GM19238 (cell line): ENCODE measurements at regions not wholly inside any gene's neighbourhood (a gene's known extent, or its start where the extent isn't known, plus 50 kb on each side); places are given as distances from the start of the nearest gene placed in this dataset.
"Not testable (repeated sequence)": the region's sequence is repeated elsewhere in the genome, so short reads cannot be mapped to it uniquely, and the experiment has no call there.

Experiments used
- DNase-seq: peaks from one replicate; pipeline ENCODE4 v3.0.0; 2011; ENCODE audit warnings: low spot score; ENCODE audit not compliant: insufficient read length

GRCh38 chr2:234725528-234726264, 226.1 kb upstream of the SH3BP4 start:
- DNase-seq: no peak

- no peak for DNase-seq
These were observed 227.0 kb upstream of the SH3BP4 start for GRCh38 chr2:234724850-234725249.

GRCh38 chr2:234723400-234723799, 226.5 kb upstream of the ARL4C start:
- no peak for DNase-seq

- no peak for DNase-seq
These were observed 225.3 kb upstream of the ARL4C start for GRCh38 chr2:234722176-234722575.

- DNase-seq: no peak
These were observed 222.3 kb upstream of the ARL4C start for GRCh38 chr2:234719116-234719716.

GRCh38 chr2:234716271-234716670, 219.4 kb upstream of the ARL4C start:
- no peak for DNase-seq

- DNase-seq: no peak
These were observed 218.9 kb upstream of the ARL4C start for GRCh38 chr2:234715671-234716250.

- no peak for DNase-seq
These were observed 217.8 kb upstream of the ARL4C start for GRCh38 chr2:234714711-234715110.

- no peak for DNase-seq
These were observed 215.6 kb upstream of the ARL4C start for GRCh38 chr2:234712421-234712935.

- DNase-seq: no peak
These were observed 214.4 kb upstream of the ARL4C start for GRCh38 chr2:234711308-234711707.

GRCh38 chr2:234710587-234710986, 213.7 kb upstream of the ARL4C start:
- no peak for DNase-seq

- DNase-seq: no peak
These were observed 213.2 kb upstream of the ARL4C start for GRCh38 chr2:234710066-234710465.

- no peak for DNase-seq
These were observed 211.8 kb upstream of the ARL4C start for GRCh38 chr2:234708717-234709116.

GRCh38 chr2:234708091-234708683, 211.3 kb upstream of the ARL4C start:
- DNase-seq: no peak

- DNase-seq: no peak
These were observed 209.2 kb upstream of the ARL4C start for GRCh38 chr2:234706086-234706485.

- DNase-seq: no peak
These were observed 208.2 kb upstream of the ARL4C start for GRCh38 chr2:234705108-234705507.

GRCh38 chr2:234703258-234703657, 206.4 kb upstream of the ARL4C start:
- no peak for DNase-seq

GRCh38 chr2:234702731-234703225, 205.9 kb upstream of the ARL4C start:
- no peak for DNase-seq

GRCh38 chr2:234701841-234702240, 205.0 kb upstream of the ARL4C start:
- no peak for DNase-seq

GRCh38 chr2:234701421-234701820, 204.5 kb upstream of the ARL4C start:
- no peak for DNase-seq

GRCh38 chr2:234699456-234699855, 202.6 kb upstream of the ARL4C start:
- no peak for DNase-seq

- not testable (repeated sequence) for DNase-seq
These were observed 200.5 kb upstream of the ARL4C start for GRCh38 chr2:234697300-234697876.
